Activated naive CD8-positive, alpha-beta T cell treated with anti-CD3 and anti-CD28 coated beads, Interleukin-2, amount 10 ng/mL, durations not matched to agents 7 days and 5 days (primary cell): ENCODE measurements at regions not wholly inside any gene's neighbourhood (a gene's known extent, or its start where the extent isn't known, plus 50 kb on each side); places are given as distances from the start of the nearest gene placed in this dataset.

Experiments
- ATAC-seq: fragments of 150-1000 bp; cut with Tn5 transposase; one replicate; pipeline ENCODE4 v1.10.0; 2021; ENCODE audit warnings: low read depth, moderate library complexity
- POLR2A ChIA-PET: fragments of 350-600 bp; sonication (Branson Sonifier 250); formaldehyde crosslinking; loops from one replicate; lab custom pipeline; 2021; ENCODE audit warnings: antibody characterized with exemption; lab: Charles Lee
- DNase-seq: peaks from one replicate; pipeline ENCODE4 v3.0.0; 2021
- H3K27ac Mint-ChIP-seq: one replicate; pipeline ENCODE4 v1.8.0; 2022; ENCODE audit warnings: mild to moderate bottlenecking, mixed read lengths
- H3K27me3 Mint-ChIP-seq: one replicate; pipeline ENCODE4 v1.8.0; 2022; ENCODE audit warnings: mild to moderate bottlenecking, moderate library complexity, mixed read lengths
- H3K36me3 Mint-ChIP-seq: one replicate; pipeline ENCODE4 v1.8.0; 2021; ENCODE audit warnings: mild to moderate bottlenecking, mixed read lengths
- H3K4me1 Mint-ChIP-seq: one replicate; pipeline ENCODE4 v1.8.0; 2021; ENCODE audit warnings: mixed read lengths
- H3K4me3 Mint-ChIP-seq: one replicate; pipeline ENCODE4 v1.8.0; 2022; ENCODE audit warnings: mild to moderate bottlenecking, moderate library complexity, mixed read lengths
- H3K9me3 Mint-ChIP-seq: one replicate; pipeline ENCODE4 v1.8.0; 2021; ENCODE audit warnings: mixed read lengths

DNA sequence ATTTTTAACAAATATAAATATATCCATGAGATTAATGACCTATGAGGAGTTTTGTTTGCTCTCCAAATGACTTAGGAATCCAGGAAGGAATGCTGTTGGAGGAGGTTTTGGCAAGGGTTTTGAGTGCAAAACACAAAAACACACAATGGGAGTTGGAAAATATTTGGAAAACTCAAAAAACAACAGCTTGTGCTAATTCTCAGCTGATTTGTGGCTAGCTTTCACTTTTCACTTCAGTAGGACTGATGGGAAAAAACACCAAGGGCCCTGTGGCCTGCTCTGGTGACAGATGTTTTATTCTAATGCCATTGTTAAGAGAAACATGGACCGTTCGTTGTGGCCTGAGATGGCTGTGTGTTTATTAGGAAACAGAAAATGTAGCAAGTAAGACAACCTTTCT is 113.9 kb downstream of the ALDH8A1 start:
- Mint-ChIP-seq H3K27ac (no peak overlapping the region), H3K36me3 (no peaks in the 10 kb centered on the region), H3K27me3 (peaks cover 4% of the 10 kb centered on the region), H3K4me3 (no peak overlapping the region), H3K4me1 (no peaks in the 10 kb centered on the region), H3K9me3 (no peaks in the 10 kb centered on the region)
- no peak for ATAC-seq
- DNase-seq = no peak
- POLR2A ChIA-PET = no interaction called here

- no peak overlapping the region for H3K27ac Mint-ChIP-seq
- no peak overlapping the region for H3K4me3 Mint-ChIP-seq
- POLR2A ChIA-PET = no interaction called here
- DNase-seq (no peak), ATAC-seq (no peak)
- H3K27me3 Mint-ChIP-seq = no peaks in the 10 kb centered on the region
- no peaks in the 10 kb centered on the region for H3K36me3 Mint-ChIP-seq
- H3K9me3 Mint-ChIP-seq = no peaks in the 10 kb centered on the region
- H3K4me1 Mint-ChIP-seq = no peaks in the 10 kb centered on the region
These were observed 119.0 kb downstream of the ALDH8A1 start for GRCh38 chr6:134830940-134831339.

DNA sequence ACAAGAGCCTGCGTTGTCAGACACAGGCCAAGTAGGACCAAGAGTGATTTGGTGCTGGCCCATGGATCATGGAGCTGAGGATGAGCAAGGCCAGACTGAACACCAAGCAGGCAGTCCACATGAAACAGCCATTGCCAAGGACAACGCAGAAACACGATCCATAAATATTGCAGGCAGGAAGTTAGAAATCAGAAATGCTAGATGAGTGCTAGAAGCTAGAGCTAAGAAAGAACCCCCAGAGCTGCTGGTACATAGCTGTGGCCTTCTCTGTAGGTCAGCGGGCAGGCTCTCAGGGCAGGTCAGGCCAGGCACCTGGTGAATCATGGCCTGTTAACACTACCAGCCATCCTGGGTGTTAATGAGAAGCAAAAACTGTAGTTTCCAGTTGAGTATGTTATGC is 119.7 kb downstream of the ALDH8A1 start:
- H3K9me3 Mint-ChIP-seq = no peaks in the 10 kb centered on the region
- no peak overlapping the region for H3K27ac Mint-ChIP-seq
- POLR2A ChIA-PET = no interaction called here
- H3K36me3 Mint-ChIP-seq = no peaks in the 10 kb centered on the region
- ATAC-seq = no peak
- H3K4me3 Mint-ChIP-seq = no peak overlapping the region
- no peaks in the 10 kb centered on the region for H3K27me3 Mint-ChIP-seq
- no peaks in the 10 kb centered on the region for H3K4me1 Mint-ChIP-seq
- no peak for DNase-seq

DNA sequence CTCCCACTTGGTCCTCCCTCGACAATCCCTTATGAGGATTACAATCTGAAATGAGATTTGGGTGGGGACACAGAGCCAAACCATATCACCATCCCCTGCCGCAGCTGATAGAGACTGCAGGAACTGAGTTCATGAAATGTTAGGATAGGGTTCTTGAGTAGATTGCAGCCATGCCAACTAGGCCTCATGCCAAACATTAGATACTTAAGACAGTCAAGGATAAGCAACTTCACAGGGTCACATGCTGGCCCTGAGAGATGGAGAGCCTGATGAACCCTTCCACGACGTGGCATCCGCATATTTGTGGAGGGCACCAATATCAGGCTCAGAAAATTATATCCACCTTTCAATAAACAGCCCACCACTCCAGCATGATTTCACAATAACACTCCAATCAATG is 121.3 kb downstream of the ALDH8A1 start:
- no peaks in the 10 kb centered on the region for H3K36me3 Mint-ChIP-seq
- ATAC-seq (no peak), DNase-seq (no peak)
- no peak overlapping the region for H3K27ac Mint-ChIP-seq
- POLR2A ChIA-PET = no interaction called here
- H3K27me3 Mint-ChIP-seq = peaks cover 2% of the 10 kb centered on the region
- peaks cover under 1% of the 10 kb centered on the region for H3K4me1 Mint-ChIP-seq
- H3K9me3 Mint-ChIP-seq = no peaks in the 10 kb centered on the region
- H3K4me3 Mint-ChIP-seq = no peak overlapping the region

- Mint-ChIP-seq H3K9me3 (no peaks in the 10 kb centered on the region), H3K4me1 (peaks cover 6% of the 10 kb centered on the region), H3K27ac (no peak overlapping the region), H3K4me3 (no peak overlapping the region), H3K36me3 (no peaks in the 10 kb centered on the region), H3K27me3 (peaks cover 2% of the 10 kb centered on the region)
- POLR2A ChIA-PET = no interaction called here
- DNase-seq = no peak
- ATAC-seq = no peak
These were observed 122.8 kb downstream of the ALDH8A1 start for GRCh38 chr6:134826889-134827737.

GRCh38 chr6:134823710-134824034 is 126.2 kb downstream of the ALDH8A1 start:
- Mint-ChIP-seq H3K27me3 (peaks cover 5% of the 10 kb centered on the region), H3K27ac (no peak overlapping the region), H3K9me3 (no peaks in the 10 kb centered on the region), H3K4me3 (no peak overlapping the region), H3K4me1 (peaks cover 6% of the 10 kb centered on the region), H3K36me3 (no peaks in the 10 kb centered on the region)
- ATAC-seq (no peak), DNase-seq (no peak)
- POLR2A ChIA-PET = no interaction called here

- H3K4me1 Mint-ChIP-seq = peaks cover 6% of the 10 kb centered on the region
- POLR2A ChIA-PET = no interaction called here
- peak; percentile 81 for ATAC-seq
These were observed 126.8 kb downstream of the ALDH8A1 start for GRCh38 chr6:134822920-134823709.

GRCh38 chr6:134821928-134822864 is 127.7 kb downstream of the ALDH8A1 start:
- Mint-ChIP-seq H3K36me3 (no peaks in the 10 kb centered on the region), H3K4me3 (no peak overlapping the region), H3K27ac (no peak overlapping the region), H3K4me1 (peaks cover 6% of the 10 kb centered on the region), H3K27me3 (peaks cover 5% of the 10 kb centered on the region), H3K9me3 (no peaks in the 10 kb centered on the region)
- no peak for ATAC-seq
- no peak for DNase-seq
- POLR2A ChIA-PET = no interaction called here

More at GRCh38 chr6:134822920-134823709, 126.8 kb downstream of the ALDH8A1 start:
- no peaks in the 10 kb centered on the region for H3K9me3 Mint-ChIP-seq
- H3K27ac Mint-ChIP-seq = no peak overlapping the region
- peak; percentile 43 for DNase-seq
- peaks cover 5% of the 10 kb centered on the region for H3K27me3 Mint-ChIP-seq
- no peaks in the 10 kb centered on the region for H3K36me3 Mint-ChIP-seq
- H3K4me3 Mint-ChIP-seq = no peak overlapping the region

GRCh38 chr6:134821397-134821796 is 128.5 kb downstream of the ALDH8A1 start:
- Mint-ChIP-seq H3K4me3 (no peak overlapping the region), H3K4me1 (peaks cover 6% of the 10 kb centered on the region), H3K36me3 (no peaks in the 10 kb centered on the region), H3K9me3 (no peaks in the 10 kb centered on the region), H3K27ac (no peak overlapping the region), H3K27me3 (peaks cover 5% of the 10 kb centered on the region)
- ATAC-seq (no peak), DNase-seq (no peak)
- POLR2A ChIA-PET = no interaction called here

GRCh38 chr6:134819863-134820800 is 129.8 kb downstream of the ALDH8A1 start:
- peaks cover 5% of the 10 kb centered on the region for H3K27me3 Mint-ChIP-seq
- ATAC-seq (no peak), DNase-seq (no peak)
- peaks cover 6% of the 10 kb centered on the region for H3K4me1 Mint-ChIP-seq
- POLR2A ChIA-PET = no interaction called here
- no peak overlapping the region for H3K4me3 Mint-ChIP-seq
- no peaks in the 10 kb centered on the region for H3K9me3 Mint-ChIP-seq
- H3K36me3 Mint-ChIP-seq = no peaks in the 10 kb centered on the region
- H3K27ac Mint-ChIP-seq = no peak overlapping the region

DNA sequence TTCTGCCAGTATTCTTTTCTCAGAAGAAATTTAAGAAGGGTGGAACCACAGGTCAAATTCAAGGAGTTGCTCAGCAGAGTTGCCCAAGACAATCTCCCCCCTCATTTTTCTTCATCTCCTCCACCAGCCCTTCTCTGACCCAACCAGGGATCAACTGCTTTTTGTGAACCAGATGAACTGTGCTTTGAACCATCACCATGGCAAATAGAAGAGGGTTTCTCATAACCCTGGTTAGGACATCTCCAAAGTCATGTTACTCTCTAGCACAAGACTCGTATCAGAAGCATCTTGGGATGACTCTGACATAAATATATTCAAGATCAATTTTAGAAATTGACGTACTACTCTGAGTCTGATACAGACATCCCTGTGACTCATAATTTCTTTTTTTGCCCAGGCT is 130.7 kb downstream of the ALDH8A1 start:
- H3K4me1 Mint-ChIP-seq = peaks cover 6% of the 10 kb centered on the region
- ATAC-seq (no peak), DNase-seq (no peak)
- H3K27me3 Mint-ChIP-seq = peaks cover 4% of the 10 kb centered on the region
- no peak overlapping the region for H3K4me3 Mint-ChIP-seq
- H3K27ac Mint-ChIP-seq = no peak overlapping the region
- POLR2A ChIA-PET = no interaction called here
- no peaks in the 10 kb centered on the region for H3K9me3 Mint-ChIP-seq
- no peaks in the 10 kb centered on the region for H3K36me3 Mint-ChIP-seq

DNA sequence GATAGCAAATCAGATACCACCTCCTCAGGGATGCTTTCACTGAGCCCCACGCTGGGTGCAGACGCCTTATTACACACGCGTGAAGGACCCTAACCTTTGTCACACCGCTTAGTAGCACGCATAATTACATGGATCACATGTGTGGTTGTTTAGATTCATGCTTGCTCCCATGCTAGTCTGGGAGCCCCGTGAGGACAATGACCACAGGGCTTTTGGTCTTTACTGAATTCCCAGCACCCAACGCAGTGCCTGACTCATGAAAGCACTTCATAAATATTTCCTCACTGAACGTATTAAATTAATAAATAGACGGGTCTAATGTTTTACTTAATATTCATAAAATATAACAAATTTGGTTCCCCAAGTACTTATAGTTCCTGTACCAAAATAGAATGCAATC is 132.5 kb downstream of the ALDH8A1 start:
- ATAC-seq = no peak
- no peak overlapping the region for H3K4me3 Mint-ChIP-seq
- no peak for DNase-seq
- no peaks in the 10 kb centered on the region for H3K36me3 Mint-ChIP-seq
- POLR2A ChIA-PET = no interaction called here
- peaks cover 4% of the 10 kb centered on the region for H3K27me3 Mint-ChIP-seq
- no peak overlapping the region for H3K27ac Mint-ChIP-seq
- H3K4me1 Mint-ChIP-seq = no peaks in the 10 kb centered on the region
- no peaks in the 10 kb centered on the region for H3K9me3 Mint-ChIP-seq
